IPS-NIHi7 (cell line): ENCODE measurements at regions not wholly inside any gene's neighbourhood (a gene's known extent, or its start where the extent isn't known, plus 50 kb on each side); places are given as distances from the start of the nearest gene placed in this dataset.

Experiments
- DNase-seq: peaks from one replicate; pipeline ENCODE4 v3.0.0; 2012; ENCODE audit warnings: mixed read lengths; ENCODE audit errors: extremely low spot score

DNA sequence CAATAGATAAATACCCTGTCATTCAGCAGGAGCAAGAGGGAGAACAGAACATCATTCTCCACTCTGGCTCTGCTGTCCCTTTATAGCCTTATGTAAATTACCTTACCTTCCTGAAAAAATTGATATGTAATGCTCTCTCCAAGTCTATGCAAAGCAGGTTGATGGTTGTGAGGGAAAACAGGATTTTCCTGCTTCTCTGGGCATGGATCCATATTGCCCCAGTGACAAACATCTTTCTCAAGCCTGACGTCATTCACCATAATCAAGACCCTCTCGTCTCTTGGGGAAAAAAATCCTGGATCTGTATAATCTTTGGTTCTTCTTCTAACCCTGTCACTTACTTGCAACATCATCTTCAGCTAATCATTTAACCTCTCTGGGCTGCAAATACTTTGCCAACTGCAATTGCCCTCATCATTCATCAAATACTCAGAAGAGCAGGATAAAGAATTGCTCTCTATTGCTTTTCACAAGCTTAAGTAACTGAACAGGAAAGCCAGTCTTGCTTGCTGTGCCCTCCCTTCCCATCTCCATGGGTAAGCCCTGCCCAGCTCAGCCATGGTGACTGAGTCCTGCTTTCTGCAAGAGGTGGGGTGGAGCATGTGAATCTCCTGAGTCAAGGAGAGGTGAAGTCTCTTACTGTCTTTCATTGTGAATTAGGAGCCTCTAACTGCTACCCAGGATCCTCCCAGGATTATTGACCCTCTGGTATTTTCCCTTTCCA lies 123.7 kb upstream of the KLF7 start:
- no peak for DNase-seq

- DNase-seq = no peak
Measured at GRCh38 chr2:207290833-207291624, 125.3 kb upstream of the KLF7 start.

- no peak for DNase-seq
Measured at GRCh38 chr2:207291625-207292252, 126.0 kb upstream of the KLF7 start.

DNA sequence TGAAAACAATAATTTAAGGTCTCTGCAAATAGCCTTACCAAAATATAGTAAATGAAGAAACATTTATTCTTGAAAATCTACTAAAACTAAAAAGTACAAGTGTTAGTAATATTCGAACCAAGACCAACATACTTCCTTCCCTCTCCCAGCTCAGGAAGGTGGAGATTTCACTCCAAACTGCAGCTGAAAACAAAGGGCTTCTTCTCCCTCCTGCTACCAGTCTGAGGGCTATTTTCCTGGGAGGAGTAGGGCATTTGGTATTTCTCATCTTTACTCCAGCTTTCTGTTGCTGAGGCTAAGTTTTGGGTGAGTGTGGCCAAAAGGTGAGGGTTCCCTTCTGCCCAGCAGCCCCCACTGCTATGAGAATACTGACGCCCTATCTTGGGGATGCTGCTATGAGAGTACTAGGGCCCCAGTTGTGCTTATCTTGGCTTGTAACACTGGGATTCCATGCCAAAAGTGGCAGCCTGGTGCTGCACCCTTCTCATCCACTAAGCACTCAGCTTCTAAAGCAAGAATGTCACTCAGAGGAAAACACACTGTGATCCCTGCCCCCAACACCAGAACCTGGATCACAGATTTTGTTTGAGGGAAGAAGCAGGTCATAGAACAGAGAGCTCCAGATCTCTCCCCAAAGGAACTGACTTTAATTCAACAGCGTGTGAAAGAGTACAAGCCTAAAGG lies 130.7 kb upstream of the KLF7 start:
- no peak for DNase-seq

GRCh38 chr2:207300817-207301216 lies 135.1 kb upstream of the KLF7 start:
- DNase-seq = no peak

GRCh38 chr2:207304761-207305160 lies 139.0 kb upstream of the KLF7 start:
- no peak for DNase-seq

DNA sequence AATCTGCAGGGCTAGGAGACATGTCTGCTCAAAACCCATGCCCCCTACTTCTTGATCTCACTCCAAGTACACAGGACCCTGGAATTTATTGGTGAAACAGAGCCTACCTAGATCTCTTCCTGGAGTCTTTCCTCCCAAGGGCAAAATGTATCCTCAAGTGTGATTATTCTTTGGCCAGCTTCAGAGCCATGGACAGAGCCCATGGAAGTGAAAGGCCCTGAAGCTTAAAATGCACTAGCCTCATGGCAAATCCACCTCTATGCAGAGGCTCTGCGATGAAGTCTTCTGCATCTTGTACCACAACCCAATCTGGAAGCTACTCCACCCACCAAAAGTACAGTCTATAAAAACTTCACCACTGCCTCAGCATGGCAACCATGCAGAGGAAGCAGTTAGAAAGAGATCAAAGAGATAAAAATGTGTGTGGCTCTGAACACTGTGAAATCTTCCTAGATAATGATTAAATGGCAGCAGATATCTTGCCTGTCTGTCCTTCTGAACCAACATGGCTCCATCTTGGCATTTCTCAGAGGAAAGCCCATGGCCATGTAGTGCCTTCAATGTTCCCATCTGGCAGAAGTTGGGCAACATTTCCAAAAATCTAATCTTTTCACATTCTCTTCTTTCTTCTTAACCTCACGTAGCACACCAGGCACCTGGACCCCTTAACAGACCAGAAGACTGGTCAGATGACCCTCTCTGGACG lies 142.9 kb upstream of the KLF7 start:
- no peak for DNase-seq

DNA sequence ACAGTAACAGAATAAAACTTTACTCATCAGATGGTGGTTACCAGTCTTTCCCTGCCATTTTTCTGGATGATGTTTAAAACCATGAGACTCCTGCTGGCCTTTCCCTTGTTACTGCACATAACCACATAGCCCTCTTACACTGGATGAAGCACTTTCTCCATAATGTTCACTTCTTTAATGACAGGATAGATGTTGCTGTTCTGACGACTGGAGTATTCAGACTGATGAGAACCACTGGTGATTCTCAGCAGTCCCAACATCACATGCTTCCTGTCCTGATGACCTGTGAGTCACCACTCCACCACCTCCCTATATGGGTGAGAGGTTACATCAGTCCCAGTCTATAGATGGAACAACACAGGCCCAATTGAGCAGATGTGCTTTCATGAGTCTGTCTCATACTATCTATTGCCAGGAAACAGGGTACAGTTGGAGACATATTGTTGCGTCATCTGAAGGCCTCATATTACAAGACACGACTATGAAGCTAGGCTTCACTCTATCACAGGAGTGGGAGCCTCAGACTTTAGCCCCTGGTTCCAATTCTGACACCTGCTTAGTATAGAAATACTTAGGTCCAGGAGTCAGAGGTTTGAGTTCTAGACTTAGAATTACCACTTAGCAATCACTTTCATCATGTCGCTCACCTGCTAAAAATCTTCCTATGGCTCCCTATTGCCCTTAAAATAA lies 145.7 kb upstream of the KLF7 start:
- DNase-seq = peak; percentile 33

GRCh38 chr2:207312006-207312356 lies 146.2 kb upstream of the KLF7 start:
- no peak for DNase-seq

GRCh38 chr2:207313947-207314346 lies 148.2 kb upstream of the KLF7 start:
- DNase-seq = no peak

DNA sequence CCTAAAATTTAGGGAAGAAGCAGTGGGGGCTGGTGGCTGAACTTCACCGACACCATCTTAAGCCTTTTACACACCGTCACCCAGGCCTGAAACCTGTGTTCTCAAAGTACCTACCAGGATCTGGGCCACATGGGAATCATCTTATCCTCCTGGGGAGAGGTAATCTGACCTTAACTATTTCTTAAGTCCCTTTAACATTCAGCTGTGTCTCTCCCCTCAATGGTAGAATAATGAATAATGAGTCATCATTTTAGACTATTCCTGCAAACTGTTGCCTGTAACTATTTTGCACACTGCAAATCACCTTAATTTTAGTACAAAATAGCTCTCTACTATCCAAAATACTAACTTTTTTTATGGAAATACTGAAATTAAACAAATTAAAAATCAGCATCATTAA lies 149.4 kb upstream of the KLF7 start:
- DNase-seq = no peak

GRCh38 chr2:207316484-207316883 lies 150.7 kb upstream of the KLF7 start:
- no peak for DNase-seq

DNA sequence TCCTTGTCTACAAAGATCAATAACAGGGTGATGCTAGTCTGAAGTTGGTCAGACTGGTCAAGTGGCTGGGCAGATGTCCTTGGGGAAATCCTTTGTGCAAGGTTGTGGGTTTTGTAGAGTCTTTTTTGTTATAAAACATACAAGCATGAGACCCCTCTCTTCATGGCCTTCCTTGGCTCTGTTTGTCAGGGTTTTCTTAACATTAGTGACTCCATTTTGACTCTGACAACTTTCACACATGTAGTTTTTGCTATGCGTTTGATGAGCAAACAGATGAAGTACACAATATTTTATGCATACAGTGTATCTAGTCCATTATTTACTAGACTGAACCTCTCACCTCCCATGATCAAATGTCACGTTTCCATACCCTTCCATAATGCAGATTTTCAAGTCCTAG lies 151.2 kb upstream of the KLF7 start:
- no peak for DNase-seq

GRCh38 chr2:207317378-207317984 lies 151.7 kb upstream of the KLF7 start:
- no peak for DNase-seq

DNA sequence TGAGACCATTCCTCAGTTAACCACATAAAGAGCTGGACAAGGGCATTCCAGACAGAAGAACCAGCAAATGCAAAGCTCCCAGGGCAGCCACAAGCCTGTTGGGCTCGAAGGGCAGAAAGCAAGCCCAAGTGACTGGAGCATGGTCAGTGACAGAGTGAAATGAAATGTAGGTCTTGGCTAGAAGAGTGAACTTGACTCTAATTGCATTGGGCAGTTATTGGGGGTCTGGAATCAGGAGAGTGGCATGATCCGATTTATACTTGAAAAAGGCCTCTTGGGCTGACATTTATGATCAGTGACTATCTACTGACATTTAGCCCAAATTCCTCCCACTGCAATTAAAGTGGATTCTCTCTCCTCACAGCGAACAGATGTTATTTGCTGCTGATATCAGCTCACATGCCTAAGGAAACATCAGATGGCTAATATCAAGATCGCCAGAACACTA lies 152.5 kb upstream of the KLF7 start:
- no peak for DNase-seq

GRCh38 chr2:207319316-207319715 lies 153.6 kb upstream of the KLF7 start:
- DNase-seq = no peak

- DNase-seq = no peak
Measured at GRCh38 chr2:207320381-207321159, 154.8 kb upstream of the KLF7 start.

GRCh38 chr2:207321514-207321913 lies 155.8 kb upstream of the KLF7 start:
- DNase-seq = no peak

- DNase-seq = no peak
Measured at GRCh38 chr2:207324001-207324400, 158.3 kb upstream of the KLF7 start.

DNA sequence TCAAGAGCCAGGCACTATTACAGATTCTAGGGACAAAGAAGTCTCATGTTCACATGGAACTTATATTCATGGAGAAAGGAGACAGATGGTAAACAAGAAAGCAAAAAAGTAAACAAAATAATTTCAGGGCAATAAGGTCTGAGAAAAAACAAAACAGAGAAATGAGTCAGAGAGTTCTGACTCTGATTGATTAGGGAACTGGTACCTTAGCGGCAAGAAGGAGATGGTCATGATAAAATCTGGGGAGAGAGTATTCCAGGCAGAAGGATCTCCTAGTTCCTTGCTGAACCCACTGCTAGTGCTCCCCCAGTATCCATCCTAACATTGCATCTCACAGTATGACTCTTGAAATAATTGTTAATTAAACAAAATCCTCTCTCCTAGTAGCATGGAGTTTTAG lies 161.8 kb upstream of the KLF7 start:
- no peak for DNase-seq
